ENCODE measurements at regions not wholly inside any gene's neighbourhood (a gene's known extent, or its start where the extent isn't known, plus 50 kb on each side); places are given as distances from the start of the nearest gene placed in this dataset.

DNA sequence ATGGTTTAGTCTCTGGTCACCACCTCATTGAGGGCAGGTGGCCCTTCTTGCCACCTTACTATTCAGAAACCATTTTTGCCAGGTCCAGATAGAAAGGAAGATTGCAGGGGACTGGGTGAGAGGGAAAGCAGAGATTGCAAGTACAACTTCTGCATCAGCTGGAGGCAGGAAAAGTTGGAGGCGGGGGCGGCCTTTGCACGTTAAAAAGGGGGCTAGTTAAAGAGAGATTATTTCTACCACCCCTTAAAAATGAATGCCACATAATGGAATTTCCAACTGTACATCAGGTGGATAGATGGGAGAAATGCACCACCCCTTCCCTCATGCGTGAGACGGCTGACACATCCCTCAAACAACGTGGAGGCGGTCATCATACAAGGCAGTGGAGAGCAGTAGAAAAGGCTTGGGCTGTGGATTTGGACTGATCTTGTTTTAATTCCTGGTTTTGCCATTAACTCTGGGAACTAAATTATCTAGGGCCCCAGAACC, 95.4 kb upstream of the CNKSR3 start:
- Histone ChIP-seq H3K27ac (no peak overlapping the region), H3K27me3 (no peaks in the 10 kb centered on the region), H3K9me3 (no peaks in the 10 kb centered on the region), H3K4me3 (no peak overlapping the region), H3K4me1 (no peaks in the 10 kb centered on the region), H3K36me3 (no peaks in the 10 kb centered on the region)
- TF ChIP-seq, protein P1, sequence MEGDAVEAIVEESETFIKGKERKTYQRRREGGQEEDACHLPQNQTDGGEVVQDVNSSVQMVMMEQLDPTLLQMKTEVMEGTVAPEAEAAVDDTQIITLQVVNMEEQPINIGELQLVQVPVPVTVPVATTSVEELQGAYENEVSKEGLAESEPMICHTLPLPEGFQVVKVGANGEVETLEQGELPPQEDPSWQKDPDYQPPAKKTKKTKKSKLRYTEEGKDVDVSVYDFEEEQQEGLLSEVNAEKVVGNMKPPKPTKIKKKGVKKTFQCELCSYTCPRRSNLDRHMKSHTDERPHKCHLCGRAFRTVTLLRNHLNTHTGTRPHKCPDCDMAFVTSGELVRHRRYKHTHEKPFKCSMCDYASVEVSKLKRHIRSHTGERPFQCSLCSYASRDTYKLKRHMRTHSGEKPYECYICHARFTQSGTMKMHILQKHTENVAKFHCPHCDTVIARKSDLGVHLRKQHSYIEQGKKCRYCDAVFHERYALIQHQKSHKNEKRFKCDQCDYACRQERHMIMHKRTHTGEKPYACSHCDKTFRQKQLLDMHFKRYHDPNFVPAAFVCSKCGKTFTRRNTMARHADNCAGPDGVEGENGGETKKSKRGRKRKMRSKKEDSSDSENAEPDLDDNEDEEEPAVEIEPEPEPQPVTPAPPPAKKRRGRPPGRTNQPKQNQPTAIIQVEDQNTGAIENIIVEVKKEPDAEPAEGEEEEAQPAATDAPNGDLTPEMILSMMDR (IDR thresholded peaks at IDR 0.05 in 4 of 5, conservative IDR thresholded peaks at IDR 0.05 in 1 of 5): no peak
- TF ChIP-seq POLR2A (IDR thresholded peaks at IDR 0.05): no peak
- ATAC-seq (no peak), DNase-seq (no peak)
- intact Hi-C loops (cut with DNase I; ENCODE audit: low total_unique reads) (no loop called here), in situ Hi-C loops (cut with MboI; ENCODE audit: low sequenced_read_pairs in 4 of 4) (no loop called here)

DNA sequence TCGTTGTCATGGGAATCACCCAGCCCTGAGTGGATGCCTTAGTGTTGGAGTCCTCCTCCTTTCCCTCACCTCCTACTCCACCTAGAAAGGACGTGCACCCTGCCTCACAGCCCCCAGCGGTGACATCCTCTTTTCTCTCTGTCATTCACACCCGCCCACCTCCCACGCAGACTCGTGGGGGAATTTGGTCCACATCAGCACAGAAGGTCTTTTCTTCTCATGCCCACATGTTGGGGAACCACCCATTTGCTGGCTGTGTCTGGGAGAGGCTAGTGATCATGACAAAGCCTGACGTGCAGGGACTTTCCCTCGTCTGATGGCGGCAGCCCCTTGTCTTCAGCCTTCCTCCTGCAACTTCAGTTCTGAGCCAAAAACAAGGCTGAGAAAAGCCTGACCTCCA, 96.0 kb upstream of the CNKSR3 start:
- in situ Hi-C loops (cut with MboI; ENCODE audit: low sequenced_read_pairs in 4 of 4) (no loop called here), intact Hi-C loops (cut with DNase I; ENCODE audit: low total_unique reads) (no loop called here)
- DNase-seq: no peak
- Histone ChIP-seq H3K4me1 (no peaks in the 10 kb centered on the region), H3K27me3 (no peaks in the 10 kb centered on the region), H3K4me3 (no peak overlapping the region), H3K27ac (no peak overlapping the region), H3K36me3 (no peaks in the 10 kb centered on the region), H3K9me3 (no peaks in the 10 kb centered on the region)
- no peak for TF ChIP-seq POLR2A (IDR thresholded peaks at IDR 0.05)
- TF ChIP-seq, protein P1 (IDR thresholded peaks at IDR 0.05 in 4 of 5, conservative IDR thresholded peaks at IDR 0.05 in 1 of 5): no peak
- no peak for ATAC-seq

DNA sequence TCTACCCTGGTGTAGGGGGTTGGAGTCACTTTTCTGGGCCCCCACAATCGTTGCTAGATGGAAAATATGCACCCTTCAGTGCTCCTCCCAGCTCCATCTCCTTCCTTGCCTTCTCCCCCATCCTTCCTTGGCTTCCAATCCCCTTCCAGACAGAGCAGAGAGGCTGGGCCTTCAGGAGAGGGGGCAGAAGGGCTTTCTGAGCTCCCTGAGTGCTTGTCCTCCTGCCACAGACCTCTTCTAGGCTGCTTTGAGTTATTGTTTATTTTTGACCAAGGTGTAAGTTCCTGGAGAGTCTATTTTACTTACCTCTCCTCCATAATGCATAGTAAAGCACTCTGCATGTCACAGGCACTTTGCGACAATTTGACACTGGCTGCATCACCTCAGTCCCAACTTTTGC, 96.4 kb upstream of the CNKSR3 start:
- no peaks in the 10 kb centered on the region for H3K4me1 ChIP-seq
- DNase-seq (no peak), ATAC-seq (no peak)
- H3K9me3 ChIP-seq: no peaks in the 10 kb centered on the region
- no peaks in the 10 kb centered on the region for H3K36me3 ChIP-seq
- intact Hi-C loops (cut with DNase I; ENCODE audit: low total_unique reads) (no loop called here), in situ Hi-C loops (cut with MboI; ENCODE audit: low sequenced_read_pairs in 4 of 4) (no loop called here)
- no peak overlapping the region for H3K4me3 ChIP-seq
- no peak overlapping the region for H3K27ac ChIP-seq
- no peaks in the 10 kb centered on the region for H3K27me3 ChIP-seq
- TF ChIP-seq, protein P1 (IDR thresholded peaks at IDR 0.05 in 4 of 5, conservative IDR thresholded peaks at IDR 0.05 in 1 of 5): no peak

DNA sequence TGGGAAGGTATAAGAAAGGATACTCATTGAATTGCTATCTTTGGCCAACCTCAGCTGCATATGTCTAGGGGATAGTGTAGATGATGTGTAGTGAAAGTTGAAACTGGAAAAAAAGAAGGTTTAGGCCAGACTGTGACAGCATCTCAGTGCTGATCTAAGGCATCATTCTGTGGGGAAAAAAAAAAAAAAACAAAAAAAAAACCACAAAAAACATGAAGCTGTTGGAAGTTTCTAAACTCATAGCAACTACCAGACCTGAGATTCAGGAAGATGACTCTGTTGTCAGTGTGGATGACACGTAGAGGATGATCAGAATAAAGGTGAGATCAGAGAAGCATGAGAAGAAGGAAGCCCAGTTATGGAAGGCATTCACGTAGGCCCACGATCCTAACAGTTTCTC, 100.8 kb upstream of the CNKSR3 start:
- Histone ChIP-seq H3K27me3 (no peaks in the 10 kb centered on the region), H3K4me1 (no peaks in the 10 kb centered on the region), H3K9me3 (no peaks in the 10 kb centered on the region), H3K4me3 (no peak overlapping the region), H3K27ac (no peak overlapping the region), H3K36me3 (no peaks in the 10 kb centered on the region)
- TF ChIP-seq, protein P1 (IDR thresholded peaks at IDR 0.05 in 4 of 5, conservative IDR thresholded peaks at IDR 0.05 in 1 of 5): no peak
- no peak for TF ChIP-seq POLR2A (IDR thresholded peaks at IDR 0.05)
- in situ Hi-C loops (cut with MboI; ENCODE audit: low sequenced_read_pairs in 4 of 4) (no loop called here), intact Hi-C loops (cut with DNase I; ENCODE audit: low total_unique reads) (no loop called here)
- DNase-seq: no peak
- ATAC-seq: no peak

DNA sequence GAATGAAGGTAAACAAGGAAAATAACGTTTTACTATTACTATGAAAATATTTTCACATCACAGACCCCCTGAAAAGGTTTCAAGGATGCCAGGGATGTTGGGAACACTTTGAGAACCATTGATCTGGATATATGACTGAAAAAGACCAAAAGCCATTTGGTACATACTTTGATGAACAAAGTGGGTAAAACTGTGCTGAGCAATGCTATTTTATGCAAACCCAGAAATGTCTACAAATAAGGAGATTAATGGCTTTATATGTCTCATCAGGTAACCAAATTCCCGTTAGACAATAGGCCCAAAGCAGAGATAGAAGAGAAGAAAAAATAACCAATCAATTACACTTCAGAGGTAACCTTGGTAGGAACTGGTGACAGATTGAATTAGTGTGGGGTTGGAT, 101.4 kb upstream of the CNKSR3 start:
- intact Hi-C loops (cut with DNase I; ENCODE audit: low total_unique reads): no loop called here
- no peak for TF ChIP-seq POLR2A (IDR thresholded peaks at IDR 0.05)
- TF ChIP-seq, protein P1 (IDR thresholded peaks at IDR 0.05 in 4 of 5, conservative IDR thresholded peaks at IDR 0.05 in 1 of 5): no peak
- H3K9me3 ChIP-seq: no peaks in the 10 kb centered on the region

More for the DNA sequence above, 101.4 kb upstream of the CNKSR3 start:
- Histone ChIP-seq H3K36me3 (no peaks in the 10 kb centered on the region), H3K27ac (no peak overlapping the region), H3K4me3 (no peak overlapping the region), H3K4me1 (no peaks in the 10 kb centered on the region), H3K27me3 (no peaks in the 10 kb centered on the region)
- no peak for ATAC-seq
- in situ Hi-C loops (cut with MboI; ENCODE audit: low sequenced_read_pairs in 4 of 4): no loop called here
- DNase-seq: no peak
